Astrocyte of the hippocampus (primary cell): ENCODE measurements at regions not wholly inside any gene's neighbourhood (a gene's known extent, or its start where the extent isn't known, plus 50 kb on each side); places are given as distances from the start of the nearest gene placed in this dataset.
A peak's percentile ranks its signal among the peaks of the same experiment; 100 is the strongest.
"Not testable (repeated sequence)": the region's sequence is repeated elsewhere in the genome, so short reads cannot be mapped to it uniquely, and the experiment has no call there.

Experiments
- DNase-seq: peaks from one replicate; pipeline ENCODE4 v3.0.0; 2011; ENCODE audit warnings: low read depth, low spot score

GRCh38 chr2:49686897-49687442 lies 532.7 kb upstream of the FSHR start:
- DNase-seq: no peak

GRCh38 chr2:49686291-49686690 lies 532.0 kb upstream of the FSHR start:
- DNase-seq: no peak

- no peak for DNase-seq
Observed at GRCh38 chr2:49677227-49677626, 522.9 kb upstream of the FSHR start.

- DNase-seq: no peak
Observed at GRCh38 chr2:49664827-49665226, 510.5 kb upstream of the FSHR start.

- DNase-seq: no peak
Observed at GRCh38 chr2:49661809-49662208, 507.5 kb upstream of the FSHR start.

- no peak for DNase-seq
Observed at GRCh38 chr2:49656853-49657252, 502.5 kb upstream of the FSHR start.

GRCh38 chr2:49643149-49643548 lies 488.8 kb upstream of the FSHR start:
- no peak for DNase-seq

- no peak for DNase-seq
Observed at GRCh38 chr2:49640630-49641029, 486.3 kb upstream of the FSHR start.

- no peak for DNase-seq
Observed at GRCh38 chr2:49621016-49621415, 466.7 kb upstream of the FSHR start.

GRCh38 chr2:49619804-49620203 lies 465.5 kb upstream of the FSHR start:
- peak; percentile 1 for DNase-seq

GRCh38 chr2:49618491-49618890 lies 464.2 kb upstream of the FSHR start:
- no peak for DNase-seq

GRCh38 chr2:49616800-49617199 lies 462.5 kb upstream of the FSHR start:
- DNase-seq: peak; percentile 44

- not testable (repeated sequence) for DNase-seq
Observed at GRCh38 chr2:49611796-49612195, 457.5 kb upstream of the FSHR start.

- no peak for DNase-seq
Observed at GRCh38 chr2:49600524-49600923, 446.2 kb upstream of the FSHR start.

- DNase-seq: no peak
Observed at GRCh38 chr2:49598231-49598630, 443.9 kb upstream of the FSHR start.

- no peak for DNase-seq
Observed at GRCh38 chr2:49585921-49586320, 431.6 kb upstream of the FSHR start.

GRCh38 chr2:49582946-49583345 lies 428.6 kb upstream of the FSHR start:
- DNase-seq: no peak

- DNase-seq: no peak
Observed at GRCh38 chr2:49577041-49577440, 422.7 kb upstream of the FSHR start.

GRCh38 chr2:49569176-49569575 lies 414.9 kb upstream of the FSHR start:
- DNase-seq: no peak

GRCh38 chr2:49567811-49568600 lies 413.7 kb upstream of the FSHR start:
- DNase-seq: no peak

- DNase-seq: no peak
Observed at GRCh38 chr2:49567021-49567420, 412.7 kb upstream of the FSHR start.

- DNase-seq: no peak
Observed at GRCh38 chr2:49553658-49554057, 399.3 kb upstream of the FSHR start.

- DNase-seq: no peak
Observed at GRCh38 chr2:49532702-49533101, 378.4 kb upstream of the FSHR start.
